GM21390 (cell line): ENCODE measurements at regions not wholly inside any gene's neighbourhood (a gene's known extent, or its start where the extent isn't known, plus 50 kb on each side); places are given as distances from the start of the nearest gene placed in this dataset.

Experiments used
- ATAC-seq: cut with Tn5 transposase; IDR thresholded peaks from one replicate; pipeline ENCODE4 v1.9.1; 2021; ENCODE audit not compliant: unreplicated experiment

GRCh38 chrX:6707497-6707896 is 172.6 kb upstream of the VCX3A start:
- no peak for ATAC-seq

- ATAC-seq, result no peak
These were observed 166.2 kb upstream of the VCX3A start for GRCh38 chrX:6701085-6701484.

GRCh38 chrX:6695717-6696116 is 160.8 kb upstream of the VCX3A start:
- no peak for ATAC-seq

- no peak for ATAC-seq
These were observed 160.1 kb upstream of the VCX3A start for GRCh38 chrX:6694977-6695376.

GRCh38 chrX:6694221-6694620 is 159.3 kb upstream of the VCX3A start:
- ATAC-seq, result no peak

GRCh38 chrX:6693051-6693450 is 158.1 kb upstream of the VCX3A start:
- no peak for ATAC-seq

- no peak for ATAC-seq
These were observed 150.6 kb upstream of the VCX3A start for GRCh38 chrX:6685489-6685888.

GRCh38 chrX:6683353-6683752 is 148.4 kb upstream of the VCX3A start:
- ATAC-seq, result peak; percentile 66

- no peak for ATAC-seq
These were observed 146.7 kb upstream of the VCX3A start for GRCh38 chrX:6681521-6682145.

GRCh38 chrX:6679988-6680387 is 145.1 kb upstream of the VCX3A start:
- no peak for ATAC-seq

- no peak for ATAC-seq
These were observed 144.6 kb upstream of the VCX3A start for GRCh38 chrX:6679550-6679949.

- no peak for ATAC-seq
These were observed 143.4 kb upstream of the VCX3A start for GRCh38 chrX:6678313-6678712.

GRCh38 chrX:6674734-6675133 is 139.8 kb upstream of the VCX3A start:
- ATAC-seq, result no peak

- no peak for ATAC-seq
These were observed 132.3 kb upstream of the VCX3A start for GRCh38 chrX:6667048-6667768.

GRCh38 chrX:6666624-6667023 is 131.7 kb upstream of the VCX3A start:
- no peak for ATAC-seq

- no peak for ATAC-seq
These were observed 126.8 kb upstream of the VCX3A start for GRCh38 chrX:6661736-6662135.

- ATAC-seq, result no peak
These were observed 125.8 kb upstream of the VCX3A start for GRCh38 chrX:6660567-6661264.

GRCh38 chrX:6645216-6645615 is 110.3 kb upstream of the VCX3A start:
- ATAC-seq, result no peak

- ATAC-seq, result no peak
These were observed 109.5 kb upstream of the VCX3A start for GRCh38 chrX:6644411-6644810.

- ATAC-seq, result no peak
These were observed 105.8 kb upstream of the VCX3A start for GRCh38 chrX:6640727-6641126.

- no peak for ATAC-seq
These were observed 79.6 kb upstream of the VCX3A start for GRCh38 chrX:6614506-6614905.

GRCh38 chrX:6599230-6599860 is 64.4 kb upstream of the VCX3A start:
- ATAC-seq, result no peak
